GM12874 (cell line): ENCODE measurements at regions not wholly inside any gene's neighbourhood (a gene's known extent, or its start where the extent isn't known, plus 50 kb on each side); places are given as distances from the start of the nearest gene placed in this dataset.

ENCODE experiments used
- TF ChIP-seq, protein P1 (sequence below): IDR thresholded peaks from 2 replicates; pipeline ENCODE4 v1.5.1; 2011; ENCODE audit warnings: low read depth, mild to moderate bottlenecking, control low read depth, low read length, moderate library complexity; ENCODE audit not compliant: insufficient read depth

DNA sequence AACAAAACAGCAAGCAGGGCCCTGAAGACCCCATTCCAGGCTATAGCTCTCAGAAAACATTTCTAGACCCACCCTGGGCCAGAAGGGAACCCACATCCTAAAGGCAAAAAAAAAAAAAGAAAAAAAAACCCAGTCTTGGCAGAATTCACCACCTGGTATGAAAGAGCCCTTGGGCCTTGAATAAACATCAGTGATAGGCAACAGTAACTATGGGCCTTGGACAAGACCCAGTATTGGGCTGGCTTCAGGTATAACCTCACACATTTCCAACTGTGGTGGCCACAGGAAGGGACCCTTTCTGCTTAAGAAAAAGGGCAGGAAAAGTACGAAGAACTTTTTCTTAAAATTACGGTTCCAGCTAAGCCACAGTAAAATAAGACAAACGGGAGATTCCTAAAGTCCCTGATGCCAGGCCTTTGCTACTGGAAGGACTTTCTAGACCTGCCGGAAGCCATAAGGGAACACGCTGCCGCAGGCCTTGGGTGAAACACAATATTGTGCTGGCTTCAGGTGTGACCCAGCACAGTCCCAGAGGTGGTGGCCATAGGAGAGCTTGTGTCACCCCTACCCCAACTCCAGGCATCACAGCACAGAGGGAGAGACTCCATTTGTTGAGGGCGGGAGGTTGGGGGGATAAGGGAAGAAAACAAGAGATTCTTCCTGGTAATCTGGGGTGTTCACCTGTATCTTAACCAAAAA is 505.2 kb upstream of the RGMB start:
- TF ChIP-seq, protein P1, sequence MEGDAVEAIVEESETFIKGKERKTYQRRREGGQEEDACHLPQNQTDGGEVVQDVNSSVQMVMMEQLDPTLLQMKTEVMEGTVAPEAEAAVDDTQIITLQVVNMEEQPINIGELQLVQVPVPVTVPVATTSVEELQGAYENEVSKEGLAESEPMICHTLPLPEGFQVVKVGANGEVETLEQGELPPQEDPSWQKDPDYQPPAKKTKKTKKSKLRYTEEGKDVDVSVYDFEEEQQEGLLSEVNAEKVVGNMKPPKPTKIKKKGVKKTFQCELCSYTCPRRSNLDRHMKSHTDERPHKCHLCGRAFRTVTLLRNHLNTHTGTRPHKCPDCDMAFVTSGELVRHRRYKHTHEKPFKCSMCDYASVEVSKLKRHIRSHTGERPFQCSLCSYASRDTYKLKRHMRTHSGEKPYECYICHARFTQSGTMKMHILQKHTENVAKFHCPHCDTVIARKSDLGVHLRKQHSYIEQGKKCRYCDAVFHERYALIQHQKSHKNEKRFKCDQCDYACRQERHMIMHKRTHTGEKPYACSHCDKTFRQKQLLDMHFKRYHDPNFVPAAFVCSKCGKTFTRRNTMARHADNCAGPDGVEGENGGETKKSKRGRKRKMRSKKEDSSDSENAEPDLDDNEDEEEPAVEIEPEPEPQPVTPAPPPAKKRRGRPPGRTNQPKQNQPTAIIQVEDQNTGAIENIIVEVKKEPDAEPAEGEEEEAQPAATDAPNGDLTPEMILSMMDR, result no peak

DNA sequence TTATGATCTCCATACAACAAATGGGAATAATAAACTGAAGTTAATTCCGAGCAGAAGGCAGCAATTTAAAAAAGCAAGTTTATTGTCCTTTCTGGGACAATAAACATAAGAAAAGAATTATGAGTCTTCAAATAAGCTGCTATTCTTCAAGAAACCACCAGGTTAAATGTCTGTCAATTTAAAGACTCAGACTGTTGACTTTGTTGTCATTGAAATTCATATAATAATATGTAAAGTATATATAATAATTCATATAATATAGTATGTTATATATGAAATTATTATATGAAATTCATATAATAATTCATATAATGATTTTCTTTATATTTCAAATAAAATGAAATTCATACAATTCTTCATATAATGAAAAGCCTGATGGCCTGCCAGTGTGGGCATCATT is 497.5 kb upstream of the RGMB start:
- TF ChIP-seq, protein P1, result no peak

DNA sequence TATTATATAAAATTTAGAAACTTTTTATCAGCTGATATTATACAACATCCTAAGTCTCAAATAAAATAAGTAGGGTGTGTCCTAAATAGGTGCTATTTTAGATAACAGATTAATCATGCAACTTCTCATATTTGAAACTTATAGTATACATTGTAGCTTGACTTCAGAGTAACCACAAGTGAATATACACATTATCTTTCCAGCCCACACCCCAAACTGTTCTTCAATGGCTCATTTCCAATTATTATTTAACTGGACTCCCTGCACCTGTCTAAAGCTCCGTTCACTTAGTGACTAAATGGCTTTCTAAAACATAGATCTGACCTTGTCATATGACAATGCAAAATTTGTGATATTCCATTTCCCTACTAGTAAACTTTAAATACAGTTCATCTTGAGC is 490.9 kb upstream of the RGMB start:
- TF ChIP-seq, protein P1, result no peak

DNA sequence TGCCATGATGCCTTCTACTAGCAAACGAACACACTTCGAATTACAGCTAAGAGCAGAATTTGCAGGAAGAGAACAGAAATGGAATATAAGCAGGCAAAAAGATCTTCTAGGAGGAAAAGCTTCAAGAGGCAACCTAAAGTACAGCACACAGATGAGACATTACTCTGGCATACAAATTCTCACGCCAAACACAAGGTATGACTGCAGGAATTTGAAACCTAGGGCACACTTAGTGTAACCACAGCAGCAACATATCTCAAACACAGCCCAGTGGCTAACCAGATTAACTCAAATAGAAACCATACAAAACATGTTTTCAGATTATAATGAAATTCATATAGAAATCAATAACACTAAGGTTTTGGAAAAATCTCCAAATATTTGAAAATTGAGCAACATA is 481.0 kb upstream of the RGMB start:
- TF ChIP-seq, protein P1, result no peak

DNA sequence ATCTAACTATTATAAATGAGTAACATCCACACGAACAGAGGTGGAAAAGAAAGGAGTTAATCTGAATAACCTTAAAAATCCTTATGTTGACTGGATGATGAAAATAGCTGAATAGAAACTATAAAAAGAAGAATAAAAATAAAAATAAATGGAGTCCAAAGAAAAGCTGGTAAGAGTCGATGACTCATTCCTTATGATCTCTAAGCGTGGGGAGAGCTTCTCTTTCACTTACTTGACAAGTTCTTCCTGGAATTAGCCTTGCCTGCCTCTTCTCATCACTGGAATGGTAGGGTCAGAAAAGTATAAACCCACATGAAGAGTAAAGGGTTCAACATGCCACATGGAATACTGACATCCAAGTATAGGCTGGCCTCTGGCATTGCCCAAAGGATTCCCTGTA is 477.0 kb upstream of the RGMB start:
- TF ChIP-seq, protein P1, result no peak

DNA sequence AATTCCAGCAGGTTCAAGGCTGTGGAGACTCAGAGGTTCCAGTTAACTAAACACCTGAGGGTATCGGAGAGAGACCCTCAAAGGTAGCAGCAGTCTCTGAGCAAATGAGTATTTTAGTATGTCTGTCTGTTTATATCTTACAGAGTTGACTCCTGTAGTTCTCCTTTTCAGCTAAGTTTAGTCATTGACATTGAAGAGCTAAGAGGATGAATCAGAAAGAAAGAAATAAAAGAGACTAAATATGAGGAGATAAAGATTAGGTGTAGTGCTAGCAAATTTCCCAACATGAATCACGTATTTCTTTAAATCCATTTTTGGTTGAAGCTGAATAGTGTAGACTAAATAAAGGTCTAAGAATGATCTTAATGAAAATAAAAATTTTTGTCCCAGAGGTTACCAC is 474.0 kb upstream of the RGMB start:
- TF ChIP-seq, protein P1, result no peak

DNA sequence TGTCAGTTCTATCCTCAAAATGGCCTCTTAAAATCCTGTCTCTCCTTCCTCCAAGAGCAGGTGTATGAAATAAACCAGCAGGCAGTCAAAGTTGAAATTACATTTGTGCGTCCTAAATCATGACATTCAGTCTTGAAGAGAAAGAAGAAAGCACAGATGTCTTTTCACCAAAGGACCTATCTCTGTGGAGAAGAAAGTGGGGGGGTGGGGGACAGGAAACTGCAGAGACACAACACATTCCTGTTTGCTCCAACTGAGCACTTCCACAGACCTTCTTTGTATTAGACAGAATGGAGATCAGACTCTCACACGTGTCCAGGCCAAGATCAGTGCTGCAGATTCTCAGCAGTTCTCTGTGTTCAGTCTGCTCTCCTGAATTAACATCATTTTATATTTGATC is 471.9 kb upstream of the RGMB start:
- TF ChIP-seq, protein P1, result no peak

DNA sequence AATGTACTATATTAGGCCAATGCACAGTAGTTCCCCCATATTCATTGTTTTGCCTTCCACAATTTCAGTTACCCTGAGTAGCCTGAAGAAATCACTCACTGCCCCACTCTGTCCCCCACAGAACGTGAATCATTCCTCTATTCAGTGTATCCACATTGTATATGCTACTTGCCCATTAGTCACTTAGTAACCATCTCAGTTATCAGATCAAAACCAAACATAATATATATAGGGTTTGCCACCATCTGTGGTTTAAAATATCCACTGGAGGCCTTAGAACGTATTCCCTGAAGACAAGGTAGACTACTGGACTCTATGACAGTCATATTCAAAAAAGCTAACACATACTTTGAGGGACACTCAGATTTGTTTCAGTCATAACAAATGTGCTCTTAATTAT is 465.7 kb upstream of the RGMB start:
- TF ChIP-seq, protein P1, result no peak
